CD14-positive monocyte (primary cell): ENCODE measurements at regions not wholly inside any gene's neighbourhood (a gene's known extent, or its start where the extent isn't known, plus 50 kb on each side); places are given as distances from the start of the nearest gene placed in this dataset.

Experiments
- DNase-seq, 3 donors: peaks; one replicate each; pipeline ENCODE4 v3.0.0-alpha.2; 2011 to 2022
- H2AFZ ChIP-seq: 2 replicates; pipeline ENCODE4 v1.6.0; 2012; ENCODE audit warnings: mild to moderate bottlenecking, low read depth, low read length, inconsistent platforms; ENCODE audit not compliant: insufficient read depth, poor library complexity, severe bottlenecking
- H3K27ac ChIP-seq, 2 donors: 1 replicate in 1 of 2; 2 replicates in 1 of 2; pipeline ENCODE4 v1.5.1; 2012 to 2013; ENCODE audit warnings: low read length in 2 of 2, control low read depth in 1 of 2, inconsistent platforms in 1 of 2, low read depth in 1 of 2, mild to moderate bottlenecking in 1 of 2
- H3K27me3 ChIP-seq, 2 donors: one replicate each; pipeline versions ENCODE4 v1.6.0 to v1.6.1; 2011 to 2013; ENCODE audit warnings: low read length in 2 of 2; ENCODE audit not compliant: control insufficient read depth in 2 of 2, insufficient read depth in 2 of 2
- H3K36me3 ChIP-seq, 2 donors: replicated peaks in 1 of 2; 1 replicate in 1 of 2; 2 replicates in 1 of 2; pipeline versions ENCODE4 v1.5.1 to v1.6.1; 2012 to 2013; ENCODE audit warnings: low read length in 2 of 2, control low read depth in 1 of 2, inconsistent platforms in 1 of 2, mild to moderate bottlenecking in 1 of 2; ENCODE audit not compliant: insufficient read depth in 2 of 2, control insufficient read depth in 1 of 2
- H3K4me1 ChIP-seq, 2 donors: 1 replicate in 1 of 2; 2 replicates in 1 of 2; pipeline versions ENCODE4 v1.5.1 to v1.6.1; 2012 to 2013; ENCODE audit warnings: low read length in 2 of 2, control low read depth in 1 of 2, inconsistent platforms in 1 of 2, mild to moderate bottlenecking in 1 of 2, moderate library complexity in 1 of 2; ENCODE audit not compliant: insufficient read depth in 2 of 2, control insufficient read depth in 1 of 2
- H3K4me2 ChIP-seq: replicated peaks from 2 replicates; pipeline ENCODE3; 2012; ENCODE audit warnings: low read length, moderate library complexity, mild to moderate bottlenecking; ENCODE audit not compliant: poor library complexity, severe bottlenecking; ENCODE audit errors: extremely low read depth
- H3K4me3 ChIP-seq, 3 experiments: fragments of 200-600 bp in 1 of 3; sonication (generic) in 1 of 3; replicated peaks in 1 of 3; 1 replicate in 2 of 3; 2 replicates in 1 of 3; pipeline ENCODE4 v1.5.1; 2011 to 2013; ENCODE audit warnings: low read length in 3 of 3, mild to moderate bottlenecking in 3 of 3, control low read depth in 2 of 3, low read depth in 2 of 3, inconsistent platforms in 1 of 3, moderate library complexity in 1 of 3
- H3K79me2 ChIP-seq: 2 replicates; pipeline ENCODE4 v1.6.0; 2012; ENCODE audit warnings: mild to moderate bottlenecking, control low read depth, inconsistent platforms, low read length, moderate library complexity; ENCODE audit not compliant: insufficient read depth
- H3K9ac ChIP-seq: 2 replicates; pipeline ENCODE4 v1.6.0; 2017; ENCODE audit warnings: low read length, mild to moderate bottlenecking; ENCODE audit not compliant: insufficient read depth, poor library complexity, severe bottlenecking
- H3K9me3 ChIP-seq, 2 donors: replicated peaks in 1 of 2; 1 replicate in 1 of 2; 2 replicates in 1 of 2; pipeline versions ENCODE4 v1.5.1 to v1.6.1; 2012 to 2013; ENCODE audit warnings: low read length in 2 of 2, control low read depth in 1 of 2; ENCODE audit not compliant: control insufficient read depth in 1 of 2, insufficient read depth in 1 of 2
- H4K20me1 ChIP-seq: 2 replicates; pipeline ENCODE4 v1.6.0; 2012; ENCODE audit warnings: mild to moderate bottlenecking, low read length, control low read depth, moderate library complexity; ENCODE audit not compliant: insufficient read depth
- H3K27ac Mint-ChIP-seq, 7 donors: one replicate each; pipeline ENCODE4 v1.8.0; 2020; ENCODE audit warnings: mild to moderate bottlenecking in 7 of 7, mixed read lengths in 7 of 7, moderate library complexity in 6 of 7, inconsistent platforms in 2 of 7
- H3K27me3 Mint-ChIP-seq, 3 donors: one replicate each; pipeline ENCODE4 v1.8.0; 2021 to 2022; ENCODE audit warnings: low read depth in 3 of 3, mild to moderate bottlenecking in 3 of 3, mixed read lengths in 3 of 3, moderate library complexity in 3 of 3, inconsistent platforms in 1 of 3
- H3K36me3 Mint-ChIP-seq, 2 donors: one replicate each; pipeline ENCODE4 v1.8.0; 2020; ENCODE audit warnings: mixed read lengths in 2 of 2, inconsistent platforms in 1 of 2, mild to moderate bottlenecking in 1 of 2
- H3K4me1 Mint-ChIP-seq: one replicate; pipeline ENCODE4 v1.8.0; 2020; ENCODE audit warnings: mild to moderate bottlenecking, mixed read lengths
- H3K4me3 Mint-ChIP-seq, 2 donors: one replicate each; pipeline ENCODE4 v1.8.0; 2020; ENCODE audit warnings: mild to moderate bottlenecking in 2 of 2, mixed read lengths in 2 of 2, moderate library complexity in 1 of 2
- H3K9me3 Mint-ChIP-seq, 7 donors: one replicate each; pipeline ENCODE4 v1.8.0; 2020 to 2022; ENCODE audit warnings: mixed read lengths in 7 of 7, mild to moderate bottlenecking in 6 of 7, moderate library complexity in 6 of 7, inconsistent platforms in 2 of 7
- WGBS: methylation state at CpG from one replicate; pipeline ENCODE4 v1.1.5; 2013; ENCODE audit warnings: missing lambda C conversion rate; ENCODE audit not compliant: insufficient coverage; 5-methylcytosine and 5-hydroxymethylcytosine counted together
- intact Hi-C, 2 donors: fragments of 100-400 bp; cut with micrococcal nuclease; formaldehyde crosslinking; loops; one replicate each; pipeline versions ENCODE4 v1.15.0 to v1.15.1; 2023
- TF ChIP-seq, protein P1 (sequence below): fragments of 200-600 bp; IDR thresholded peaks from one replicate; pipeline ENCODE4 v1.8.0; 2022; ENCODE audit warnings: antibody characterized with exemption, mild to moderate bottlenecking

GRCh38 chr6:137602313-137603197, 108.4 kb upstream of the OLIG3 start:
- H3K36me3 ChIP-seq: no peaks in the 10 kb centered on the region
- no peak overlapping the region for H2AFZ ChIP-seq
- H3K4me2 ChIP-seq: no peak overlapping the region
- Mint-ChIP-seq H3K4me3 (no peak overlapping the region), H3K4me1 (no peaks in the 10 kb centered on the region), H3K9me3 (peaks cover 0 to 9% (median 3%) of the 10 kb centered on the region in 7 donors), H3K27ac (no peak overlapping the region), H3K27me3 (peaks cover 6 to 22% (median 18%) of the 10 kb centered on the region in 3 donors), H3K36me3 (no peaks in the 10 kb centered on the region)
- H3K27me3 ChIP-seq: peaks cover 4 to 6% of the 10 kb centered on the region in 2 donors
- H3K4me3 ChIP-seq: no peak overlapping the region
- H3K9ac ChIP-seq: no peak overlapping the region
- 92% methylated on average over 2 of the region's 9 CpGs for WGBS
- no peaks in the 10 kb centered on the region for H4K20me1 ChIP-seq
- no peak overlapping the region for H3K27ac ChIP-seq
- intact Hi-C loops: no loop called here
- H3K9me3 ChIP-seq: peaks cover 0 to 2% of the 10 kb centered on the region in 2 donors
- no peaks in the 10 kb centered on the region for H3K4me1 ChIP-seq
- TF ChIP-seq, protein P1, sequence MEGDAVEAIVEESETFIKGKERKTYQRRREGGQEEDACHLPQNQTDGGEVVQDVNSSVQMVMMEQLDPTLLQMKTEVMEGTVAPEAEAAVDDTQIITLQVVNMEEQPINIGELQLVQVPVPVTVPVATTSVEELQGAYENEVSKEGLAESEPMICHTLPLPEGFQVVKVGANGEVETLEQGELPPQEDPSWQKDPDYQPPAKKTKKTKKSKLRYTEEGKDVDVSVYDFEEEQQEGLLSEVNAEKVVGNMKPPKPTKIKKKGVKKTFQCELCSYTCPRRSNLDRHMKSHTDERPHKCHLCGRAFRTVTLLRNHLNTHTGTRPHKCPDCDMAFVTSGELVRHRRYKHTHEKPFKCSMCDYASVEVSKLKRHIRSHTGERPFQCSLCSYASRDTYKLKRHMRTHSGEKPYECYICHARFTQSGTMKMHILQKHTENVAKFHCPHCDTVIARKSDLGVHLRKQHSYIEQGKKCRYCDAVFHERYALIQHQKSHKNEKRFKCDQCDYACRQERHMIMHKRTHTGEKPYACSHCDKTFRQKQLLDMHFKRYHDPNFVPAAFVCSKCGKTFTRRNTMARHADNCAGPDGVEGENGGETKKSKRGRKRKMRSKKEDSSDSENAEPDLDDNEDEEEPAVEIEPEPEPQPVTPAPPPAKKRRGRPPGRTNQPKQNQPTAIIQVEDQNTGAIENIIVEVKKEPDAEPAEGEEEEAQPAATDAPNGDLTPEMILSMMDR: no peak
- no peak for DNase-seq
- H3K79me2 ChIP-seq: no peaks in the 10 kb centered on the region

- H2AFZ ChIP-seq: no peak overlapping the region
- no peaks in the 10 kb centered on the region for H3K4me1 Mint-ChIP-seq
- DNase-seq: no peak
- no peaks in the 10 kb centered on the region for H3K79me2 ChIP-seq
- H3K36me3 ChIP-seq: no peaks in the 10 kb centered on the region
- WGBS: no CpG with 5 or more reads among the region's 2 CpGs
- no peak overlapping the region for H3K4me3 ChIP-seq
- no peak overlapping the region for H3K9ac ChIP-seq
- no peaks in the 10 kb centered on the region for H3K36me3 Mint-ChIP-seq
- peaks cover 0 to 9% (median 2%) of the 10 kb centered on the region in 7 donors for H3K9me3 Mint-ChIP-seq
- H3K4me3 Mint-ChIP-seq: no peak overlapping the region
- H4K20me1 ChIP-seq: no peaks in the 10 kb centered on the region
- TF ChIP-seq, protein P1: no peak
- intact Hi-C loops: no loop called here
- H3K4me1 ChIP-seq: no peaks in the 10 kb centered on the region
- H3K27me3 ChIP-seq: peaks cover 6 to 8% of the 10 kb centered on the region in 2 donors
- H3K9me3 ChIP-seq: no peaks in the 10 kb centered on the region
- no peak overlapping the region for H3K27ac ChIP-seq
- peaks cover 4 to 16% (median 6%) of the 10 kb centered on the region in 3 donors for H3K27me3 Mint-ChIP-seq
- no peak overlapping the region for H3K4me2 ChIP-seq
- H3K27ac Mint-ChIP-seq: no peak overlapping the region
Measured at GRCh38 chr6:137610702-137611101, 116.5 kb upstream of the OLIG3 start.
